ENCODE measurements at regions not wholly inside any gene's neighbourhood (a gene's known extent, or its start where the extent isn't known, plus 50 kb on each side); places are given as distances from the start of the nearest gene placed in this dataset.

DNA sequence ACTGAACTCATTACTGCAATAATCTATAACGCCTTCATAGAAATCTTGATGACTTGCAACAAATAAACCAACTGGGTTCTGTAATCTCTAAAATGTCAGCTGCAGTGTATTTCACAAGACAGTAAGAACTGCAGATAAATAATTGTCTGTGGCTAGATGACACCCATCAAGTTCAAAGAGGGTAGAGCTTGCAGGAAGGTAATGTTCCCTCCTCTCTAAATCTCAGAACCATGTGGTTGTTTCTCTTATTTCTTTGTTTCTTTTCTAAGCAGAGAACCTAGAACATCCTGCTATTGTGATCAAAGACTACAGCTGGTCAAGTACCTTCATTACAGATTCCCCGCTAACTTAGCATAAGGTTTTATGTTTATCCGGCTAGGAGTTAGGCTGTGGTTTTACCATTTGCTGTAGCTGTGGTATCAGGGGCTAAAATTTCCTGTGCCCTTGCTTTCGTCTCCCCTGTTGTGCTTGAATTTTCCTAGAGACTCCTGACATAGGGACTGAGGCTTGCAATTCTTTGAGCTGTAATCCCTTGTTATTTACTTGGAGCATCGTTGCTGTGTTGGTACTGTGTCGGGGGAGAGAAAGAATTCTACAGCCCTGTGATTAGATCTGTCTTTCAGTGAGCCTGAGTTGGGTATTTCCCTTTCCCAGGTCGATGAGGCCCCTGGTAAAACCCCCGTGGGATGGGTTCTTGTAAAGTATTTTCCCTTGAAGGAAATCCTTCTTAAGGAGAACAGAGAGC lies 253.1 kb upstream of the BTG1 start:
- TF ChIP-seq, protein P1, sequence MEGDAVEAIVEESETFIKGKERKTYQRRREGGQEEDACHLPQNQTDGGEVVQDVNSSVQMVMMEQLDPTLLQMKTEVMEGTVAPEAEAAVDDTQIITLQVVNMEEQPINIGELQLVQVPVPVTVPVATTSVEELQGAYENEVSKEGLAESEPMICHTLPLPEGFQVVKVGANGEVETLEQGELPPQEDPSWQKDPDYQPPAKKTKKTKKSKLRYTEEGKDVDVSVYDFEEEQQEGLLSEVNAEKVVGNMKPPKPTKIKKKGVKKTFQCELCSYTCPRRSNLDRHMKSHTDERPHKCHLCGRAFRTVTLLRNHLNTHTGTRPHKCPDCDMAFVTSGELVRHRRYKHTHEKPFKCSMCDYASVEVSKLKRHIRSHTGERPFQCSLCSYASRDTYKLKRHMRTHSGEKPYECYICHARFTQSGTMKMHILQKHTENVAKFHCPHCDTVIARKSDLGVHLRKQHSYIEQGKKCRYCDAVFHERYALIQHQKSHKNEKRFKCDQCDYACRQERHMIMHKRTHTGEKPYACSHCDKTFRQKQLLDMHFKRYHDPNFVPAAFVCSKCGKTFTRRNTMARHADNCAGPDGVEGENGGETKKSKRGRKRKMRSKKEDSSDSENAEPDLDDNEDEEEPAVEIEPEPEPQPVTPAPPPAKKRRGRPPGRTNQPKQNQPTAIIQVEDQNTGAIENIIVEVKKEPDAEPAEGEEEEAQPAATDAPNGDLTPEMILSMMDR (conservative IDR thresholded peaks at IDR 0.05; ENCODE audit: low read length) = no peak
- TF ChIP-seq EZH2phosphoT487 (IDR thresholded peaks at IDR 0.05; ENCODE audit: borderline replicate concordance, low read depth, low read length) = no peak

Measured in OCI-LY7 (cell line).